ENCODE measurements at regions not wholly inside any gene's neighbourhood (a gene's known extent, or its start where the extent isn't known, plus 50 kb on each side); places are given as distances from the start of the nearest gene placed in this dataset.
A peak's percentile ranks its signal among the peaks of the same experiment; 100 is the strongest.

- DNase-seq (ENCODE audit: low spot score), result no peak
These were observed 306.4 kb downstream of the DHX35 start for GRCh38 chr20:39268491-39268951.

- DNase-seq (ENCODE audit: low spot score), result no peak
These were observed 304.8 kb downstream of the DHX35 start for GRCh38 chr20:39266989-39267388.

- peak; percentile 81 for DNase-seq (ENCODE audit: low spot score)
These were observed 302.5 kb downstream of the DHX35 start for GRCh38 chr20:39264506-39265172.

- no peak for DNase-seq (ENCODE audit: low spot score)
These were observed 300.9 kb downstream of the DHX35 start for GRCh38 chr20:39263076-39263475.

GRCh38 chr20:39259808-39260207 is 297.7 kb downstream of the DHX35 start:
- no peak for DNase-seq (ENCODE audit: low spot score)

GRCh38 chr20:39259010-39259803 is 297.1 kb downstream of the DHX35 start:
- DNase-seq (ENCODE audit: low spot score), result peak; percentile 56

GRCh38 chr20:39258253-39258652 is 296.1 kb downstream of the DHX35 start:
- DNase-seq (ENCODE audit: low spot score), result no peak

- no peak for DNase-seq (ENCODE audit: low spot score)
These were observed 291.1 kb downstream of the DHX35 start for GRCh38 chr20:39253051-39253755.

GRCh38 chr20:39252035-39252434 is 289.9 kb downstream of the DHX35 start:
- no peak for DNase-seq (ENCODE audit: low spot score)

GRCh38 chr20:39249798-39250197 is 287.7 kb downstream of the DHX35 start:
- no peak for DNase-seq (ENCODE audit: low spot score)

- DNase-seq (ENCODE audit: low spot score), result no peak
These were observed 286.8 kb downstream of the DHX35 start for GRCh38 chr20:39248862-39249485.

- no peak for DNase-seq (ENCODE audit: low spot score)
These were observed 286.2 kb downstream of the DHX35 start for GRCh38 chr20:39248171-39248861.

- no peak for DNase-seq (ENCODE audit: low spot score)
These were observed 284.3 kb downstream of the DHX35 start for GRCh38 chr20:39246436-39246835.

GRCh38 chr20:39245685-39246311 is 283.7 kb downstream of the DHX35 start:
- DNase-seq (ENCODE audit: low spot score), result no peak

GRCh38 chr20:39243962-39244361 is 281.8 kb downstream of the DHX35 start:
- no peak for DNase-seq (ENCODE audit: low spot score)

GRCh38 chr20:39242614-39243013 is 280.5 kb downstream of the DHX35 start:
- DNase-seq (ENCODE audit: low spot score), result no peak

GRCh38 chr20:39234520-39235095 is 272.5 kb downstream of the DHX35 start:
- DNase-seq (ENCODE audit: low spot score), result no peak

GRCh38 chr20:39233755-39234154 is 271.6 kb downstream of the DHX35 start:
- DNase-seq (ENCODE audit: low spot score), result no peak

GRCh38 chr20:39227416-39227815 is 265.3 kb downstream of the DHX35 start:
- no peak for DNase-seq (ENCODE audit: low spot score)

- DNase-seq (ENCODE audit: low spot score), result no peak
These were observed 263.8 kb downstream of the DHX35 start for GRCh38 chr20:39225978-39226377.

- DNase-seq (ENCODE audit: low spot score), result no peak
These were observed 263.4 kb downstream of the DHX35 start for GRCh38 chr20:39225536-39225935.

Data from Ammon's horn (tissue), 1 donor.